ENCODE measurements at regions not wholly inside any gene's neighbourhood (a gene's known extent, or its start where the extent isn't known, plus 50 kb on each side); places are given as distances from the start of the nearest gene placed in this dataset.

DNA sequence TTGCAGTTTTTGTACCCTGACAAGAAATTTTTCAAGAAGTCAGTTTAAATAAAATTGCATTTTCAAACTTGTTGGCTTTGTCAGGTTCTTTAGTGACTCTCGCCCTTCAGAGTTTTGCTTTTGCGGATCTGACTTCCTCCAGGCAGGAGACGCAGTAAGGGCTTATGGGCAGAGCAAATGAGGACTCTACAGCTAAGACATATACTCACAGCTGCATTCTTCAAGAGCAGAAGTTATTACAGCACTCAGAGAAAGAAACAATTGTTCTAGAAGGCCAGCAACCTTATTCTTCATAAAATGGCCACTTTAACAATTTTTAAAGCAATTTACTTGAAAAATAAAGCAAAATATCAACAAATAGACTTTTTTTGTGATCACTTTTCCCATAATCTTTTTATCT lies 438.8 kb upstream of the THRB start:
- TF ChIP-seq, protein P1, sequence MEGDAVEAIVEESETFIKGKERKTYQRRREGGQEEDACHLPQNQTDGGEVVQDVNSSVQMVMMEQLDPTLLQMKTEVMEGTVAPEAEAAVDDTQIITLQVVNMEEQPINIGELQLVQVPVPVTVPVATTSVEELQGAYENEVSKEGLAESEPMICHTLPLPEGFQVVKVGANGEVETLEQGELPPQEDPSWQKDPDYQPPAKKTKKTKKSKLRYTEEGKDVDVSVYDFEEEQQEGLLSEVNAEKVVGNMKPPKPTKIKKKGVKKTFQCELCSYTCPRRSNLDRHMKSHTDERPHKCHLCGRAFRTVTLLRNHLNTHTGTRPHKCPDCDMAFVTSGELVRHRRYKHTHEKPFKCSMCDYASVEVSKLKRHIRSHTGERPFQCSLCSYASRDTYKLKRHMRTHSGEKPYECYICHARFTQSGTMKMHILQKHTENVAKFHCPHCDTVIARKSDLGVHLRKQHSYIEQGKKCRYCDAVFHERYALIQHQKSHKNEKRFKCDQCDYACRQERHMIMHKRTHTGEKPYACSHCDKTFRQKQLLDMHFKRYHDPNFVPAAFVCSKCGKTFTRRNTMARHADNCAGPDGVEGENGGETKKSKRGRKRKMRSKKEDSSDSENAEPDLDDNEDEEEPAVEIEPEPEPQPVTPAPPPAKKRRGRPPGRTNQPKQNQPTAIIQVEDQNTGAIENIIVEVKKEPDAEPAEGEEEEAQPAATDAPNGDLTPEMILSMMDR (conservative IDR thresholded peaks at IDR 0.05; ENCODE audit: low read length): no peak
- no peak for DNase-seq (ENCODE audit: low read depth)
- H3K4me3 ChIP-seq (ENCODE audit: low read length): no peak overlapping the region

DNA sequence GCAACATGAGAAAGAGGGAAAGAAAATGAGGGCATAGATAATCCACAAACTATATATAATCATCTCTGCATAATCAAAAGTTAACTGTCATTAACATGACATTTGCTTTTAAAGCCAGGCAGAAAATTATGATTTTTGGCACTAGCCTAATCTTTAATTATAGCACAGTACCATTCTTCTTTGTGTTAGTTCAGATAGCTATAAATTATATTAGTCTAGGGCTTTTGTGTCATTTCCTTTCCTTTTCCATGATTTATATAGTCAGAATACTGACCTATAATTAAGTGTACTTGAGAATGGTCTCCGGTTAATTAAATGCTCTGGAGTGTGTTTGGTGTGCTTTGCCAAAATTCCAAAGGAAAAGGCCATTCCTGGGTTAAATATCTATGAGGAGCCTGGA lies 441.9 kb upstream of the THRB start:
- TF ChIP-seq, protein P1 (conservative IDR thresholded peaks at IDR 0.05; ENCODE audit: low read length): no peak
- H3K4me3 ChIP-seq (ENCODE audit: low read length): no peak overlapping the region
- no peak for DNase-seq (ENCODE audit: low read depth)

DNA sequence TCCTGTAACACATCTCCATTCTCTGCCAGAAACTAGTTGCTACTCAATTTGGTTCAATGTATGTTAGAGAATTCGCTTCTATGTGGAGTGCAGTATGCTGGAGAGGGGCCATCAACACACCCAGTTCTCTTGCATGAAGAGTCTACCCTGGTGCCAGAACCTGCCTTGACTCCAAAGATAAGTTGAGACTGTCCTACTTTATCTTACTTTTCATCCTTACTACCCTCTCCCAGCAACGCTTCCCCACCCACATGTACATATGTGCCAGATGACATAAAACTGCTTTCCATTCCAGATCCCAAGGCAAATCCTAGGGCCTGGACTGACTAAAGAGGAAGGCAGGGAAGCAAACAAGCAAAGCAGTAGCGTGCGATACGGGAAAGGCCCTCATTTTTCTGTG lies 442.6 kb upstream of the THRB start:
- H3K4me3 ChIP-seq (ENCODE audit: low read length): no peak overlapping the region
- DNase-seq (ENCODE audit: low read depth): no peak
- TF ChIP-seq, protein P1 (conservative IDR thresholded peaks at IDR 0.05; ENCODE audit: low read length): no peak

DNA sequence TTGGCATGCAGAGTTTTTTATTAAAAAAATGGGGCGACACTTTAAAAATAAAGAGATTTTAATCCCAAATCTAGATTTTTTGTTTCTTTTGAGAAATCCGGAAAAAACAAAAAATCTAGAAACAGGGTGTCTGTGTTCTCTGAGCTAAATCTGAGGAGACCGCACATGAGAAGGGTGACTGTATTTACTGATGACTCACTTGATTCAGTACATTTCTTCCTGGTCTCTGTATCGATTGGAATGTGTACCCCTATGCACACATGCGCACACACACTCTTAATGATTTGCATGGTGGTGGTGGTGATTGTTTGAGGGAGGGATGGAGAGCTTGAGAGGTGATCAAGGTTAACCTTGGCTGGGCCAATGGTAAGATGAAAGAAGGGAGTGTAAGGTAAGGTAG lies 443.1 kb upstream of the THRB start:
- TF ChIP-seq, protein P1 (conservative IDR thresholded peaks at IDR 0.05; ENCODE audit: low read length): no peak
- H3K4me3 ChIP-seq (ENCODE audit: low read length): no peak overlapping the region
- DNase-seq (ENCODE audit: low read depth): no peak

DNA sequence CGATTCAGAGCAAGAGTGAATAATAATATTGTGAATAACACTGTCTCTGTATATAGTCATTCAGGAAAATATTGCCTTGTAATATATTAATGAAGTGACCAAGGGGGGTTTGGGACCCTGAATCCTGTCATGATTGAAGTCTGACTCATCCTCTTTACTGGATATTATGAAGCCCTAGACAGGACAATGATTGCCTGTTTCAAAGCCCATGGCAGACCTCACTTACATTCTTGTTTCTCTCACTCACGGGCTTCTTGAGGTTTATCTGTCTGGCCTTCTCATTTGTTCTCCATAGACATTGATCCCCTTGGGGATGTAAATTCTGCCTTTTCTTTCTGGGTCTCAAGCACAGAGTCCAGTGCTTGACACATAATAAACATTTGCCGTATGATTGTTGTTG lies 449.3 kb upstream of the THRB start:
- TF ChIP-seq, protein P1 (conservative IDR thresholded peaks at IDR 0.05; ENCODE audit: low read length): no peak
- H3K4me3 ChIP-seq (ENCODE audit: low read length): no peak overlapping the region
- DNase-seq (ENCODE audit: low read depth): no peak

DNA sequence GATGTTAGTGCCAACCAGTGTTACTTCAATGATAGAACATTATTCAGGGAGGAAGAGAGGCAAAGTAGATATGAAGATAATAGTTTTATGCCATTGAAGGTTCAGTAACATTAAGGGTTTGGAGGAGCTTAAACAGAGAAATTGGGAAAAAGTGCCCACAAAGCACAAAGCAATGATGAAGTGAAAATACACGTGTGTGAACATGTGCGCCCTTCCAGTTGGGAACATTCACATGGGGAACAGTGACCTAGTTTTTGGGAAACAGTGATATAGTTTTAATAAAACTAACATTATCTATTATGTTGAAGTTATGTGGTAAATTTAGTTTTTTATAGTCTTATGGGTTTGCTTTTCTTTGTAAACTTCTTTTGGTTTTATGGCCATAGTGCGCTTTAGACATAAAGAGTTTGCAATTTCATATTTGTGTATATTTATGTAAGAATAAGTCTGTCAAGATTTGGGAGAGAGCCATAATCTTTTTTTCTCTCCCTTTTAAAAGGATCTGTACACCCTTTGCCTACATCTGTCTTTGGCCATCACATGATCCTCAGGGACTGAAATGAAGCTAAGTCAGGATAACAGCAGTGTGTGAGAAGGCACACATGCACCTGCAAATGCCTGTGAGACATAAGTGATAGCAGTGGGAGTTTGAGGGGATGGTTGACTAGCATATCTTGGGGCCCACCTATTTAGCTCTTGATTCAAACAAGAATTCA lies 450.3 kb upstream of the THRB start:
- TF ChIP-seq, protein P1 (conservative IDR thresholded peaks at IDR 0.05; ENCODE audit: low read length): no peak
- DNase-seq (ENCODE audit: low read depth): no peak
- H3K4me3 ChIP-seq (ENCODE audit: low read length): no peak overlapping the region

DNA sequence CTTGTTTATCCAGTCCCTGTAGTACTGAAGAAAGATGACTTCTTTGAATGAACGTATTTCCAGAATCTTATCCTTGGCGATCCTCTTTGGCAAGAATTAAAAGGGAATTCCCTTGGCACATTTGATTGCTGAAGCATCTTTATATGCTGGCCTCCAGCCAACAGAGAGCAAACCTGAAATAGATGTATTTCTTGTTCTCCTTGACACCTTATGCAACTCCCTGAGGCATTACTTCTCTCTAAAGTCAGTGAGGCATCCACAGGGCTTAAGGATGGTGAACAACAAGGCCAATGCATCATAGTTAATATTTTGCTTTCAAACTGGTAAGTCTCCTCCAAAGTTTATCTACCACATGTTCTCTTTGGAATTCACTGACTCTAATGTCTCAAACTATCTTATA lies 450.9 kb upstream of the THRB start:
- TF ChIP-seq, protein P1 (conservative IDR thresholded peaks at IDR 0.05; ENCODE audit: low read length): no peak
- no peak for DNase-seq (ENCODE audit: low read depth)
- H3K4me3 ChIP-seq (ENCODE audit: low read length): no peak overlapping the region

All from AG10803 (cell line).